ENCODE measurements at regions not wholly inside any gene's neighbourhood (a gene's known extent, or its start where the extent isn't known, plus 50 kb on each side); places are given as distances from the start of the nearest gene placed in this dataset.

- TF ChIP-seq CTCF (conservative IDR thresholded peaks at IDR 0.05; ENCODE audit: low read depth, low read length): no peak
- no peak for TF ChIP-seq EZH2 (IDR thresholded peaks at IDR 0.05; ENCODE audit: borderline replicate concordance, low read depth, low read length, poor library complexity, severe bottlenecking)
- Histone ChIP-seq H3K9me3 (ENCODE audit: low read depth, low read length, poor library complexity, severe bottlenecking) (no peaks in the 10 kb centered on the region), H3K4me1 (ENCODE audit: insufficient read depth, low read length, poor library complexity, severe bottlenecking) (peaks cover 48% of the 10 kb centered on the region), H3K36me3 (ENCODE audit: insufficient read depth, low read length, poor library complexity, severe bottlenecking) (peaks cover 14% of the 10 kb centered on the region), H3K4me3 (ENCODE audit: low read depth, low read length, poor library complexity, severe bottlenecking) (peak overlapping the region; percentile 55), H3K27ac (ENCODE audit: low read depth, low read length, poor library complexity, severe bottlenecking) (peak overlapping the region; percentile 94), H3K27me3 (replicated peaks; ENCODE audit: insufficient read depth, low read depth, low read length, poor library complexity) (no peaks in the 10 kb centered on the region)
- intact Hi-C loops (cut with micrococcal nuclease; ENCODE audit: unreplicated experiment): loop anchor here (2.0 to 5.0 kb wide), 2 partner anchors 169 to 1799 kb away; no protein-coding TSS in a partner anchor
- POLR2A ChIA-PET (ENCODE audit: low non-redundant PET): no interaction called here
- CTCF ChIA-PET: no interaction called here
- no peak for DNase-seq (ENCODE audit: low spot score)
- no TSS peak for BruUV-seq (replicated peaks)
Measured at GRCh38 chr4:159778298-159778697, 675.4 kb downstream of the RAPGEF2 start.

GRCh38 chr4:159779716-159780115 is 676.8 kb downstream of the RAPGEF2 start:
- Histone ChIP-seq H3K27me3 (replicated peaks; ENCODE audit: insufficient read depth, low read depth, low read length, poor library complexity) (no peaks in the 10 kb centered on the region), H3K27ac (ENCODE audit: low read depth, low read length, poor library complexity, severe bottlenecking) (peak overlapping the region; percentile 94), H3K4me3 (ENCODE audit: low read depth, low read length, poor library complexity, severe bottlenecking) (no peak overlapping the region), H3K4me1 (ENCODE audit: insufficient read depth, low read length, poor library complexity, severe bottlenecking) (peaks cover 44% of the 10 kb centered on the region), H3K9me3 (ENCODE audit: low read depth, low read length, poor library complexity, severe bottlenecking) (no peaks in the 10 kb centered on the region), H3K36me3 (ENCODE audit: insufficient read depth, low read length, poor library complexity, severe bottlenecking) (peaks cover 2% of the 10 kb centered on the region)
- TF ChIP-seq EZH2 (IDR thresholded peaks at IDR 0.05; ENCODE audit: borderline replicate concordance, low read depth, low read length, poor library complexity, severe bottlenecking): no peak
- no peak for TF ChIP-seq CTCF (conservative IDR thresholded peaks at IDR 0.05; ENCODE audit: low read depth, low read length)
- peak; percentile 85 for DNase-seq (ENCODE audit: low spot score)
- ChIA-PET CTCF (interaction anchor here (0.7 kb wide), 1 partner anchor 1802 kb away, joined by 4 read pairs; no protein-coding TSS in a partner anchor), POLR2A (ENCODE audit: low non-redundant PET) (interaction anchor here (0.5 kb wide), 1 partner anchor 520 kb away, joined by 3 read pairs; no protein-coding TSS in a partner anchor)
- intact Hi-C loops (cut with micrococcal nuclease; ENCODE audit: unreplicated experiment): loop anchor here (1.0 to 10.0 kb wide), 4 partner anchors 115 to 1798 kb away; no protein-coding TSS in a partner anchor
- no TSS peak for BruUV-seq (replicated peaks)

GRCh38 chr4:159780196-159780922 is 677.5 kb downstream of the RAPGEF2 start:
- TSS peak; percentile 88 for BruUV-seq (replicated peaks)
- H3K36me3 ChIP-seq (ENCODE audit: insufficient read depth, low read length, poor library complexity, severe bottlenecking): peaks cover 3% of the 10 kb centered on the region
- H3K9me3 ChIP-seq (ENCODE audit: low read depth, low read length, poor library complexity, severe bottlenecking): peaks cover 5% of the 10 kb centered on the region
- peak overlapping the region; percentile 99 for H3K27ac ChIP-seq (ENCODE audit: low read depth, low read length, poor library complexity, severe bottlenecking)
- TF ChIP-seq CTCF (conservative IDR thresholded peaks at IDR 0.05; ENCODE audit: low read depth, low read length): no peak
- TF ChIP-seq EZH2 (IDR thresholded peaks at IDR 0.05; ENCODE audit: borderline replicate concordance, low read depth, low read length, poor library complexity, severe bottlenecking): no peak
- no peaks in the 10 kb centered on the region for H3K27me3 ChIP-seq (replicated peaks; ENCODE audit: insufficient read depth, low read depth, low read length, poor library complexity)
- H3K4me3 ChIP-seq (ENCODE audit: low read depth, low read length, poor library complexity, severe bottlenecking): no peak overlapping the region
- peak; percentile 94 for DNase-seq (ENCODE audit: low spot score)
- CTCF ChIA-PET: interaction anchor here (0.7 to 1.0 kb wide), 2 partner anchors 103 to 1801 kb away, joined by 4 to 9 read pairs; no protein-coding TSS in a partner anchor
- H3K4me1 ChIP-seq (ENCODE audit: insufficient read depth, low read length, poor library complexity, severe bottlenecking): peaks cover 44% of the 10 kb centered on the region
- POLR2A ChIA-PET (ENCODE audit: low non-redundant PET): interaction anchor here (0.5 to 0.6 kb wide), 2 partner anchors 347 to 519 kb away, joined by 3 read pairs; no protein-coding TSS in a partner anchor
- intact Hi-C loops (cut with micrococcal nuclease; ENCODE audit: unreplicated experiment): loop anchor here (10.0 kb wide), 1 partner anchor 114 kb away; no protein-coding TSS in a partner anchor

Data from A673 (cell line).